ENCODE measurements at regions not wholly inside any gene's neighbourhood (a gene's known extent, or its start where the extent isn't known, plus 50 kb on each side); places are given as distances from the start of the nearest gene placed in this dataset.

DNA sequence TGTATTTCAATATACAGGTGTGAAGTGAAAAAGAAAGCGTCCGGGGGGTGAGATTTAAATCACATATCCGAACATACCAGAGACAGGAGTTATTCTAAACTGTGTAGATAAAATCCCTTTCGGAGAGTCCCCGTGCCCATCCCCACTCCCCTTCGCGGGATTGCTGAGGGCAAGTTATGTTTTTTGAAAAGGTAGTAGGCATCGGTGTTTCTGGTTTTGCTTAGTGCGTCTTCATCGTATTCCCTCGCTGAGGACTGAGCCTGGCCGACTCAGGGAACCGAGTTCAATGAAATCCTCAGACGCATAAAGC lies 583.4 kb downstream of the ZEB2 start (continued):
- TF ChIP-seq, protein P1, sequence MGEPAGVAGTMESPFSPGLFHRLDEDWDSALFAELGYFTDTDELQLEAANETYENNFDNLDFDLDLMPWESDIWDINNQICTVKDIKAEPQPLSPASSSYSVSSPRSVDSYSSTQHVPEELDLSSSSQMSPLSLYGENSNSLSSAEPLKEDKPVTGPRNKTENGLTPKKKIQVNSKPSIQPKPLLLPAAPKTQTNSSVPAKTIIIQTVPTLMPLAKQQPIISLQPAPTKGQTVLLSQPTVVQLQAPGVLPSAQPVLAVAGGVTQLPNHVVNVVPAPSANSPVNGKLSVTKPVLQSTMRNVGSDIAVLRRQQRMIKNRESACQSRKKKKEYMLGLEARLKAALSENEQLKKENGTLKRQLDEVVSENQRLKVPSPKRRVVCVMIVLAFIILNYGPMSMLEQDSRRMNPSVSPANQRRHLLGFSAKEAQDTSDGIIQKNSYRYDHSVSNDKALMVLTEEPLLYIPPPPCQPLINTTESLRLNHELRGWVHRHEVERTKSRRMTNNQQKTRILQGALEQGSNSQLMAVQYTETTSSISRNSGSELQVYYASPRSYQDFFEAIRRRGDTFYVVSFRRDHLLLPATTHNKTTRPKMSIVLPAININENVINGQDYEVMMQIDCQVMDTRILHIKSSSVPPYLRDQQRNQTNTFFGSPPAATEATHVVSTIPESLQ (CRISPR knock-in tag; IDR thresholded peaks at IDR 0.05) = no peak
- TF ChIP-seq, protein P2, sequence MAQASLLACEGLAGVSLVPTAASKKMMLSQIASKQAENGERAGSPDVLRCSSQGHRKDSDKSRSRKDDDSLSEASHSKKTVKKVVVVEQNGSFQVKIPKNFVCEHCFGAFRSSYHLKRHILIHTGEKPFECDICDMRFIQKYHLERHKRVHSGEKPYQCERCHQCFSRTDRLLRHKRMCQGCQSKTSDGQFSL (CRISPR knock-in tag; IDR thresholded peaks at IDR 0.05) = no peak
- TF ChIP-seq, protein P2 (tag; IDR thresholded peaks at IDR 0.05) = no peak
- TF ChIP-seq NFXL1 (CRISPR knock-in tag; IDR thresholded peaks at IDR 0.05) (no peak), CREB1 (IDR thresholded peaks at IDR 0.05) (no peak), CREB1 (CRISPR knock-in tag; IDR thresholded peaks at IDR 0.05) (no peak), KLF10 (CRISPR knock-in tag; IDR thresholded peaks at IDR 0.05) (no peak), NCOA6 (IDR thresholded peaks at IDR 0.05) (no peak), ZNF174 (CRISPR knock-in tag; IDR thresholded peaks at IDR 0.05) (no peak)
- TF ChIP-seq, protein P3, sequence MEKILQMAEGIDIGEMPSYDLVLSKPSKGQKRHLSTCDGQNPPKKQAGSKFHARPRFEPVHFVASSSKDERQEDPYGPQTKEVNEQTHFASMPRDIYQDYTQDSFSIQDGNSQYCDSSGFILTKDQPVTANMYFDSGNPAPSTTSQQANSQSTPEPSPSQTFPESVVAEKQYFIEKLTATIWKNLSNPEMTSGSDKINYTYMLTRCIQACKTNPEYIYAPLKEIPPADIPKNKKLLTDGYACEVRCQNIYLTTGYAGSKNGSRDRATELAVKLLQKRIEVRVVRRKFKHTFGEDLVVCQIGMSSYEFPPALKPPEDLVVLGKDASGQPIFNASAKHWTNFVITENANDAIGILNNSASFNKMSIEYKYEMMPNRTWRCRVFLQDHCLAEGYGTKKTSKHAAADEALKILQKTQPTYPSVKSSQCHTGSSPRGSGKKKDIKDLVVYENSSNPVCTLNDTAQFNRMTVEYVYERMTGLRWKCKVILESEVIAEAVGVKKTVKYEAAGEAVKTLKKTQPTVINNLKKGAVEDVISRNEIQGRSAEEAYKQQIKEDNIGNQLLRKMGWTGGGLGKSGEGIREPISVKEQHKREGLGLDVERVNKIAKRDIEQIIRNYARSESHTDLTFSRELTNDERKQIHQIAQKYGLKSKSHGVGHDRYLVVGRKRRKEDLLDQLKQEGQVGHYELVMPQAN (IDR thresholded peaks at IDR 0.05; ENCODE audit: borderline replicate concordance) = no peak
